NCI-H748 (cell line): ENCODE measurements at regions not wholly inside any gene's neighbourhood (a gene's known extent, or its start where the extent isn't known, plus 50 kb on each side); places are given as distances from the start of the nearest gene placed in this dataset.
"Not testable (repeated sequence)": the region's sequence is repeated elsewhere in the genome, so short reads cannot be mapped to it uniquely, and the experiment has no call there.

ENCODE experiments used
- DNase-seq: peaks from one replicate; lab custom pipeline; 2025; ENCODE audit not compliant: unreplicated experiment; lab: John Stamatoyannopoulos, UW

- DNase-seq, result no peak
These were observed 220.3 kb upstream of the ATP10A start for GRCh38 chr15:26083457-26083856.

GRCh38 chr15:26082221-26083109, 219.3 kb upstream of the ATP10A start:
- DNase-seq, result peak; percentile 94

GRCh38 chr15:26081758-26082220, 218.7 kb upstream of the ATP10A start:
- DNase-seq, result peak; percentile 52

GRCh38 chr15:26075770-26076169, 212.6 kb upstream of the ATP10A start:
- no peak for DNase-seq

- peak; percentile 4 for DNase-seq
These were observed 210.6 kb upstream of the ATP10A start for GRCh38 chr15:26073430-26074333.

- no peak for DNase-seq
These were observed 207.0 kb upstream of the ATP10A start for GRCh38 chr15:26070095-26070532.

GRCh38 chr15:26069231-26069641, 206.1 kb upstream of the ATP10A start:
- no peak for DNase-seq

- no peak for DNase-seq
These were observed 203.8 kb upstream of the ATP10A start for GRCh38 chr15:26066896-26067295.

- DNase-seq, result no peak
These were observed 202.6 kb upstream of the ATP10A start for GRCh38 chr15:26065723-26066122.

GRCh38 chr15:26061248-26061647, 198.1 kb upstream of the ATP10A start:
- no peak for DNase-seq

- not testable (repeated sequence) for DNase-seq
These were observed 193.6 kb upstream of the ATP10A start for GRCh38 chr15:26056766-26057165.

GRCh38 chr15:26051761-26052675, 188.9 kb upstream of the ATP10A start:
- DNase-seq, result no peak

GRCh38 chr15:26050984-26051383, 187.9 kb upstream of the ATP10A start:
- peak; percentile 26 for DNase-seq

- no peak for DNase-seq
These were observed 187.0 kb upstream of the ATP10A start for GRCh38 chr15:26049900-26050657.

GRCh38 chr15:26048669-26049068, 185.5 kb upstream of the ATP10A start:
- DNase-seq, result no peak

GRCh38 chr15:26045516-26045915, 182.4 kb upstream of the ATP10A start:
- no peak for DNase-seq

GRCh38 chr15:26043018-26043417, 179.9 kb upstream of the ATP10A start:
- no peak for DNase-seq

GRCh38 chr15:26038693-26039092, 175.6 kb upstream of the ATP10A start:
- DNase-seq, result no peak

- no peak for DNase-seq
These were observed 174.2 kb upstream of the ATP10A start for GRCh38 chr15:26037369-26037768.

GRCh38 chr15:26033493-26033892, 170.4 kb upstream of the ATP10A start:
- DNase-seq, result no peak
